ENCODE measurements at regions not wholly inside any gene's neighbourhood (a gene's known extent, or its start where the extent isn't known, plus 50 kb on each side); places are given as distances from the start of the nearest gene placed in this dataset.

- no peak for TF ChIP-seq KDM4A (IDR thresholded peaks at IDR 0.05; ENCODE audit: low read depth, low read length, severe bottlenecking)
- no peak for TF ChIP-seq JUND (IDR thresholded peaks at IDR 0.05; ENCODE audit: low read length)
- TF ChIP-seq RXRA (IDR thresholded peaks at IDR 0.05; ENCODE audit: insufficient read depth, low read depth, low read length): no peak
- TF ChIP-seq GABPA (IDR thresholded peaks at IDR 0.05; ENCODE audit: borderline replicate concordance, insufficient read depth, low read length): no peak
These were observed 117.6 kb upstream of the ADGRF1 start (continued) for GRCh38 chr6:47159763-47160162.
